Esophagus squamous epithelium (tissue), 5 donors: ENCODE measurements at regions not wholly inside any gene's neighbourhood (a gene's known extent, or its start where the extent isn't known, plus 50 kb on each side); places are given as distances from the start of the nearest gene placed in this dataset.

ENCODE experiments used
- DNase-seq: peaks from one replicate; lab custom pipeline; 2025; lab: John Stamatoyannopoulos, UW
- H3K27ac ChIP-seq, 4 donors: fragments of 200-600 bp; sonication (generic); one replicate each; pipeline ENCODE4 v1.5.1; 2016 to 2019; ENCODE audit warnings: mild to moderate bottlenecking in 1 of 4
- H3K27me3 ChIP-seq, 4 donors: fragments of 200-600 bp; sonication (generic); 1 replicate in 3 of 4; 2 replicates in 1 of 4; pipeline versions ENCODE4 v1.5.1 to v1.6.0; 2017 to 2021; ENCODE audit warnings: antibody characterized with exemption in 1 of 4
- H3K36me3 ChIP-seq, 3 donors: fragments of 200-600 bp; sonication (generic); one replicate each; pipeline ENCODE4 v1.5.1; 2016 to 2019
- H3K4me1 ChIP-seq, 3 donors: fragments of 200-600 bp; sonication (generic); one replicate each; pipeline ENCODE4 v1.5.1; 2017 to 2019
- H3K4me3 ChIP-seq, 4 donors: fragments of 200-600 bp; sonication (generic); 1 replicate in 3 of 4; 2 replicates in 1 of 4; pipeline ENCODE4 v1.5.1; 2016 to 2019; ENCODE audit warnings: mild to moderate bottlenecking in 2 of 4, moderate library complexity in 1 of 4
- H3K9me3 ChIP-seq, 3 donors: fragments of 200-600 bp; sonication (generic); one replicate each; pipeline ENCODE4 v1.5.1; 2016 to 2019
- POLR2A ChIP-seq, 4 donors: fragments of 450-650 bp; IDR thresholded peaks; one replicate each; pipeline ENCODE4 v1.6.1; 2017; ENCODE audit warnings: antibody characterized with exemption in 4 of 4, mild to moderate bottlenecking in 4 of 4, moderate library complexity in 3 of 4
- WGBS, 2 donors: methylation state at CpG; one replicate each; pipeline ENCODE4 v1.1.5; 2018; 5-methylcytosine and 5-hydroxymethylcytosine counted together
- intact Hi-C: fragments of 100-400 bp; cut with DNase I; formaldehyde crosslinking; loops from one replicate; pipeline ENCODE4 v1.15.0; 2022
- TF ChIP-seq, protein P1 (sequence below), 6 experiments: fragments of 450-650 bp in 4 of 6; fragments of 200-600 bp in 2 of 6; sonication (generic) in 2 of 6; IDR thresholded peaks; one replicate each; pipeline ENCODE4 v1.5.1; 2016 to 2019; ENCODE audit warnings: antibody characterized with exemption in 6 of 6, mild to moderate bottlenecking in 4 of 6, moderate library complexity in 4 of 6
- donor health status: DM: yes; HTN: yes; CAD: no.

DNA sequence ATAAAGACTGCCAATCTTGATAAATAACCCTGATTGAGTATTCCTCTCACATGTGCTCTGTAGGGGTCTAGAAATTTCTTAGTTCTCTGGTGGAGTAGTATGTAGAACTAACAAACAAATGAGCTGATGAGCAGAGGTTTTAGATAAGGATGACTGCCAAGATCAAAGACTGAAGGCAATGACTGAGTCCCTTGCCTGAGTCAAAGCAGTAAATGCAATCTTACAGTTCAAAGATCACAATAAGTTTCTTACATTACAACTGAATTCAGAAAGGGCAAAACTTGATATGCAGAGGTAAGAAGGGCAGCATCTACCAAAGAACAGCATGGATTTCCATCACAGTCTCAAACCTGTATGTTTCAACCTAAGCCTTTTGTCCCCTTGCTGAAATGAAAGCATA, 172.2 kb upstream of the POU1F1 start:
- no peak for DNase-seq
- H3K4me3 ChIP-seq, result no peak overlapping the region
- no peaks in the 10 kb centered on the region for H3K27me3 ChIP-seq
- intact Hi-C loops, result no loop called here
- no peak overlapping the region for H3K27ac ChIP-seq
- H3K4me1 ChIP-seq, result no peaks in the 10 kb centered on the region
- no peak for TF ChIP-seq POLR2A (IDR thresholded peaks at IDR 0.05)
- TF ChIP-seq, protein P1, sequence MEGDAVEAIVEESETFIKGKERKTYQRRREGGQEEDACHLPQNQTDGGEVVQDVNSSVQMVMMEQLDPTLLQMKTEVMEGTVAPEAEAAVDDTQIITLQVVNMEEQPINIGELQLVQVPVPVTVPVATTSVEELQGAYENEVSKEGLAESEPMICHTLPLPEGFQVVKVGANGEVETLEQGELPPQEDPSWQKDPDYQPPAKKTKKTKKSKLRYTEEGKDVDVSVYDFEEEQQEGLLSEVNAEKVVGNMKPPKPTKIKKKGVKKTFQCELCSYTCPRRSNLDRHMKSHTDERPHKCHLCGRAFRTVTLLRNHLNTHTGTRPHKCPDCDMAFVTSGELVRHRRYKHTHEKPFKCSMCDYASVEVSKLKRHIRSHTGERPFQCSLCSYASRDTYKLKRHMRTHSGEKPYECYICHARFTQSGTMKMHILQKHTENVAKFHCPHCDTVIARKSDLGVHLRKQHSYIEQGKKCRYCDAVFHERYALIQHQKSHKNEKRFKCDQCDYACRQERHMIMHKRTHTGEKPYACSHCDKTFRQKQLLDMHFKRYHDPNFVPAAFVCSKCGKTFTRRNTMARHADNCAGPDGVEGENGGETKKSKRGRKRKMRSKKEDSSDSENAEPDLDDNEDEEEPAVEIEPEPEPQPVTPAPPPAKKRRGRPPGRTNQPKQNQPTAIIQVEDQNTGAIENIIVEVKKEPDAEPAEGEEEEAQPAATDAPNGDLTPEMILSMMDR (IDR thresholded peaks at IDR 0.05), result no peak
- H3K9me3 ChIP-seq, result no peaks in the 10 kb centered on the region
- H3K36me3 ChIP-seq, result no peaks in the 10 kb centered on the region

DNA sequence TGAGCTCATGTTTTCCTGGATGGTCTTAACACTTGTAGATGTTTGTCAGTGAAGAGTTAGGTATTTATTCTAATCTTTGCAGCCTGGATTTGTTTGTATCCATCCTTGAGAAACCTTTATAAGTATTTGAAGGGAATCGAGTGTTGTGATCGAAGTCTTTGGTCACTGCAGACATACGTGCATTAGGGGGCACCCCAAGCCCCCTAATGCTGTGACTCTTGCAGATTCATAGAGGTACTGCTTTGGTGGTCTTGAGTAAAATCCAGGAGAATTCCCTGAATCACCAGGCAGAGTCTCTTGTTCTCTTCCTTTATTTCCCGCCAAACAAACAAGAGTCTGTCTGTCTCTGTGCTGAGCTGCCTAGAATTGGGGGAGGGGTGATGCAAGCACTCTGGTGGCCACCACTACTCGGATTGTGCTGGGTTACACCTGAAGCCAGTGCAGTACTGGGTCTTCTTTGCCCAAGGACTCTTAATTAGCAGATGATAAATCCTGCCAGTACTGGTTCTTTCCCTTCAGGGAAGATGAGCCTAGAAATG, 170.5 kb upstream of the POU1F1 start:
- no peak for DNase-seq
- no peak for TF ChIP-seq POLR2A (IDR thresholded peaks at IDR 0.05)
- TF ChIP-seq, protein P1 (IDR thresholded peaks at IDR 0.05), result no peak
- Histone ChIP-seq H3K36me3 (no peaks in the 10 kb centered on the region), H3K9me3 (no peaks in the 10 kb centered on the region), H3K4me1 (no peaks in the 10 kb centered on the region), H3K4me3 (no peak overlapping the region), H3K27ac (no peak overlapping the region), H3K27me3 (no peaks in the 10 kb centered on the region)
- intact Hi-C loops, result no loop called here
- WGBS, 2 donors, result 44 to 59% methylated on average over 5 of the region's 5 CpGs

DNA sequence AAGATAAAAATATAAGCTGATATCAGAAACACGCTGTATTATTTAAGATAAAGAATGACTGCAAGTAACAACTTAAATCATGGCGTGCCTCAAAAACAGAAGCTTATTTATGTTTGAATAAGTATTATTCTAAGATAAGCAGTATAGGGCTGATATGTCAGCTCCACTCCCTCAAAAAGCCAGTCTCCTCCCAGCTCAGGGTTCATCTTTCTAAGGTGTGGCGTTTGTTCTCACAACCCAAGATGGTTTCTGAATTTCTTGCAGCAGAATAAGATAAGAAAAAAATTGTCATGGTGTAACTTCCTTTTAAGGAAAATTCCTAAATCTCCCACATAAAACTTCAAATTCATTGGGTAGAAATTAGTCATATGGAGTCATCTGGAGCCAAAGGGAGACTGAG, 166.1 kb upstream of the POU1F1 start:
- H3K4me1 ChIP-seq, result no peaks in the 10 kb centered on the region
- no peak for DNase-seq
- WGBS, 2 donors, result 70 to 81% methylated on average over 3 of the region's 3 CpGs
- H3K27me3 ChIP-seq, result no peaks in the 10 kb centered on the region
- no peak overlapping the region for H3K27ac ChIP-seq
- H3K36me3 ChIP-seq, result no peaks in the 10 kb centered on the region
- H3K9me3 ChIP-seq, result no peaks in the 10 kb centered on the region
- no peak for TF ChIP-seq POLR2A (IDR thresholded peaks at IDR 0.05)
- TF ChIP-seq, protein P1 (IDR thresholded peaks at IDR 0.05), result no peak
- intact Hi-C loops, result no loop called here
- no peak overlapping the region for H3K4me3 ChIP-seq

DNA sequence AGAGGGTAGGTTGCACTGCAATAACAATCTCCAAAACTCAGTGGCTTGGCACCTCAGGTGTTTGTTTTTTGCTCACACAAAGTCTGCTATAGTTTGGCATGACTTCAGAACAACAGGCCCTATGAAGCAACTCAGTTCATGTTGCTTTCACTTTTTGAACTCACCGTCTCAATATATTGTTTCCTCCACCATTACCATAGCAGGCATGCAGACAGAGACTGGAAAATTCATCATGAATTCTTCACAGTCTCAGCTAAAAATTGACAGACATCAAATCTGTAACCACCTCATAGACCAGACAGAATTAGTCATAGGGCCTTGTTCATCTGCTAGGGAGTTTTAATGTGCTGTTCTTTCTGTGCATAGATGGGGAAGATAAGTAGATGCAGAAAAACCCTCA, 161.4 kb upstream of the POU1F1 start:
- 39 to 40% methylated on average over 1 of the region's 1 CpG for WGBS, 2 donors
- Histone ChIP-seq H3K36me3 (no peaks in the 10 kb centered on the region), H3K27ac (no peak overlapping the region), H3K4me1 (no peaks in the 10 kb centered on the region), H3K9me3 (no peaks in the 10 kb centered on the region), H3K4me3 (no peak overlapping the region), H3K27me3 (no peaks in the 10 kb centered on the region)
- DNase-seq, result no peak
- no peak for TF ChIP-seq POLR2A (IDR thresholded peaks at IDR 0.05)
- TF ChIP-seq, protein P1 (IDR thresholded peaks at IDR 0.05), result no peak
- intact Hi-C loops, result no loop called here

DNA sequence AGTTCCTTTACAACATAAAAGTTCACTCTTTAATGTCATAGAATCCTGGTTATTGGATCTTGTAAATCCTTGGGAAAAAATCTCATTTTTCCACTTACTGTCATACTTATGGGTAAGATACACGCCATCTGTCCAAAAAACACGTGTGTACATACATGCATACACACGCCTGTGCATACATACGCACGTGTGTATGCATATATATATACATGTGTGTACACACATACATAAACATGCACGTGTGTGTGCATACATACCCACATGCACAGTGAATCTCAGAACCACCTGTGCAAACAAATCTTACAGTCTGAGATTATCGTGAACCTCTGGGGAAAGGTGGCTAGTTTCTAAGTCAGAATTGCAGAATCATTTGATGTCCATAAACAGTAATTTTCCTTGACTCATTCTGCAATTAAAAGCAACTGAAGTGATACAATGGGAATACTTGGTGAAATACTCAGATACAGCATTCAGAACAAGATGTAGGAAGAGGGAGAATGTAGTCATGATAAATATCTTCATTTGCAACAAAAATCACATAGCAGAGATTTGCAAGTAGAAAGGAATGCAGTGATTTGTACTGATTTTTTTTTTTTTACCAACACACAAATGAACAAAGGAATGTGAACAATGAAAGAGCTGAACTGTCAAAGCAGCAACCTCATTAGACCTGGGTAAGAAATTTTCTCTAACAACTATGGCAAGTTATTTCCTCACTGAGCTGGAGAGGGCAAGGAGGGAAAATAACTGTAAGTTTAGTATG, 160.6 kb upstream of the POU1F1 start:
- Histone ChIP-seq H3K4me3 (no peak overlapping the region), H3K27me3 (no peaks in the 10 kb centered on the region), H3K27ac (no peak overlapping the region), H3K36me3 (no peaks in the 10 kb centered on the region), H3K4me1 (no peaks in the 10 kb centered on the region), H3K9me3 (no peaks in the 10 kb centered on the region)
- 54 to 65% methylated on average over 7 of the region's 7 CpGs for WGBS, 2 donors
- intact Hi-C loops, result no loop called here
- no peak for TF ChIP-seq POLR2A (IDR thresholded peaks at IDR 0.05)
- TF ChIP-seq, protein P1 (IDR thresholded peaks at IDR 0.05), result no peak
- no peak for DNase-seq
